HEK293T (cell line): ENCODE measurements at regions not wholly inside any gene's neighbourhood (a gene's known extent, or its start where the extent isn't known, plus 50 kb on each side); places are given as distances from the start of the nearest gene placed in this dataset.

Experiments used
- CTCF ChIA-PET: fragments of 350-600 bp; formaldehyde crosslinking; extraction: SDS; loops from one replicate; lab custom pipeline; 2021; ENCODE audit warnings: antibody characterized with exemption, inconsistent platforms; lab: Yijun Ruan, JAX
- POLR2A ChIA-PET: fragments of 350-600 bp; formaldehyde crosslinking; extraction: SDS; loops from one replicate; lab custom pipeline; 2020; ENCODE audit warnings: antibody characterized with exemption, inconsistent platforms; lab: Yijun Ruan, JAX
- DNase-seq: peaks from one replicate; pipeline ENCODE4 v3.0.0; 2012; ENCODE audit warnings: mixed read lengths; ENCODE audit errors: extremely low spot score
- ARNT ChIP-seq: fragments of 450-650 bp; IDR thresholded peaks from 2 replicates; pipeline ENCODE4 v1.6.1; 2017; ENCODE audit warnings: mild to moderate bottlenecking
- BHLHE40 ChIP-seq: fragments of 450-650 bp; IDR thresholded peaks from 2 replicates; pipeline ENCODE4 v1.6.1; 2016; ENCODE audit warnings: mild to moderate bottlenecking, moderate library complexity, borderline replicate concordance
- CTBP1 ChIP-seq: fragments of 450-650 bp; IDR thresholded peaks from 2 replicates; pipeline ENCODE4 v1.6.1; 2016; ENCODE audit warnings: borderline replicate concordance
- ELF4 ChIP-seq: fragments of 450-650 bp; IDR thresholded peaks from 2 replicates; pipeline ENCODE4 v1.6.1; 2017; ENCODE audit warnings: antibody characterized with exemption
- FOXA1 ChIP-seq: fragments of 450-650 bp; IDR thresholded peaks from 2 replicates; pipeline ENCODE4 v1.6.1; 2016; ENCODE audit warnings: mild to moderate bottlenecking
- FOXK2 ChIP-seq: fragments of 450-650 bp; IDR thresholded peaks from 2 replicates; pipeline ENCODE4 v1.6.1; 2016; ENCODE audit warnings: mild to moderate bottlenecking
- FOXM1 ChIP-seq: fragments of 450-650 bp; IDR thresholded peaks from 2 replicates; pipeline ENCODE4 v1.6.1; 2017; ENCODE audit warnings: mild to moderate bottlenecking, borderline replicate concordance
- HDGF ChIP-seq: fragments of 450-650 bp; IDR thresholded peaks from 2 replicates; pipeline ENCODE4 v1.6.1; 2017; ENCODE audit warnings: antibody characterized with exemption, borderline replicate concordance
- L3MBTL2 ChIP-seq: fragments of 450-650 bp; conservative IDR thresholded peaks from 2 replicates; pipeline ENCODE4 v1.6.1; 2016; ENCODE audit warnings: mild to moderate bottlenecking
- LEF1 ChIP-seq: fragments of 450-650 bp; IDR thresholded peaks from 2 replicates; pipeline ENCODE4 v1.6.1; 2017; ENCODE audit warnings: mild to moderate bottlenecking, borderline replicate concordance
- NFRKB ChIP-seq: fragments of 450-650 bp; IDR thresholded peaks from 2 replicates; pipeline ENCODE4 v1.6.1; 2016; ENCODE audit warnings: mild to moderate bottlenecking, moderate library complexity
- PKNOX1 ChIP-seq: fragments of 450-650 bp; IDR thresholded peaks from 2 replicates; pipeline ENCODE4 v1.6.1; 2016
- SP1 ChIP-seq: fragments of 450-650 bp; IDR thresholded peaks from 2 replicates; pipeline ENCODE4 v1.6.1; 2017
- SUZ12 ChIP-seq: fragments of 450-650 bp; IDR thresholded peaks from 2 replicates; pipeline ENCODE4 v1.6.1; 2016; ENCODE audit warnings: mild to moderate bottlenecking
- TARDBP ChIP-seq: fragments of 450-650 bp; IDR thresholded peaks from 2 replicates; pipeline ENCODE4 v1.6.1; 2016
- ZNF384 ChIP-seq: fragments of 450-650 bp; IDR thresholded peaks from 2 replicates; pipeline ENCODE4 v1.6.1; 2016

- POLR2A ChIA-PET, result no interaction called here
- CTCF ChIA-PET, result no interaction called here
- TF ChIP-seq FOXK2 (no peak), BHLHE40 (no peak), ZNF384 (no peak), NFRKB (no peak), SP1 (no peak), L3MBTL2 (no peak), LEF1 (no peak), FOXA1 (no peak), ARNT (no peak), SUZ12 (no peak), TARDBP (no peak), CTBP1 (no peak), ELF4 (no peak), FOXM1 (no peak), PKNOX1 (no peak), HDGF (no peak)
- no peak for DNase-seq
These were observed 221.7 kb downstream of the ALG10B start for GRCh38 chr12:38538319-38538718.

- TF ChIP-seq NFRKB (no peak), ZNF384 (no peak), BHLHE40 (no peak), PKNOX1 (no peak), ARNT (no peak), SP1 (no peak)
- ChIA-PET POLR2A (no interaction called here), CTCF (no interaction called here)
- no peak for DNase-seq
These were observed 223.6 kb downstream of the ALG10B start for GRCh38 chr12:38540156-38540555.

- no peak for DNase-seq
- TF ChIP-seq SUZ12, result no peak
- TF ChIP-seq FOXA1, result no peak
- TF ChIP-seq LEF1, result no peak
- TF ChIP-seq CTBP1, result no peak
- TF ChIP-seq ZNF384, result no peak
- TF ChIP-seq FOXM1, result no peak
- no peak for TF ChIP-seq FOXK2
- TF ChIP-seq HDGF, result no peak
- no peak for TF ChIP-seq L3MBTL2
- no peak for TF ChIP-seq ELF4
- TF ChIP-seq ARNT, result no peak
- TF ChIP-seq SP1, result no peak
- no peak for TF ChIP-seq PKNOX1
- TF ChIP-seq BHLHE40, result no peak
- no peak for TF ChIP-seq NFRKB
- no peak for TF ChIP-seq TARDBP
- ChIA-PET CTCF (no interaction called here), POLR2A (no interaction called here)
These were observed 225.3 kb downstream of the ALG10B start for GRCh38 chr12:38541849-38542248.

- POLR2A ChIA-PET, result no interaction called here
These were observed 226.6 kb downstream of the ALG10B start for GRCh38 chr12:38543151-38543550.

GRCh38 chr12:38544330-38545066, 227.9 kb downstream of the ALG10B start:
- POLR2A ChIA-PET, result no interaction called here

More at GRCh38 chr12:38543151-38543550, 226.6 kb downstream of the ALG10B start:
- no peak for DNase-seq
- CTCF ChIA-PET, result no interaction called here
- no peak for TF ChIP-seq HDGF
- no peak for TF ChIP-seq TARDBP
- no peak for TF ChIP-seq FOXK2
- no peak for TF ChIP-seq NFRKB
- TF ChIP-seq FOXA1, result no peak
- no peak for TF ChIP-seq BHLHE40
- TF ChIP-seq ARNT, result no peak

More at GRCh38 chr12:38544330-38545066, 227.9 kb downstream of the ALG10B start:
- DNase-seq, result peak; percentile 9
- CTCF ChIA-PET, result interaction anchor here (0.6 kb wide), 1 partner anchor 13 kb away, joined by 7 read pairs; no protein-coding TSS in a partner anchor
- TF ChIP-seq SUZ12, result no peak
- no peak for TF ChIP-seq PKNOX1
- no peak for TF ChIP-seq ELF4
- no peak for TF ChIP-seq BHLHE40
- TF ChIP-seq TARDBP, result no peak
- no peak for TF ChIP-seq FOXA1
- no peak for TF ChIP-seq SP1
- TF ChIP-seq NFRKB, result no peak
- no peak for TF ChIP-seq HDGF
- no peak for TF ChIP-seq ZNF384
- TF ChIP-seq L3MBTL2, result no peak
- TF ChIP-seq FOXK2, result no peak
- no peak for TF ChIP-seq FOXM1
- no peak for TF ChIP-seq ARNT
